Endothelial cell (in vitro differentiated cells): ENCODE measurements at regions not wholly inside any gene's neighbourhood (a gene's known extent, or its start where the extent isn't known, plus 50 kb on each side); places are given as distances from the start of the nearest gene placed in this dataset.

Source experiments
- DNase-seq: peaks from one replicate; pipeline ENCODE4 v3.0.0; 2021; ENCODE audit warnings: low spot score
- H3K27ac Mint-ChIP-seq: one replicate; pipeline ENCODE4 v1.8.0; 2021; ENCODE audit warnings: mixed read lengths, inconsistent platforms; ENCODE audit not compliant: unreplicated experiment
- H3K27me3 Mint-ChIP-seq: one replicate; pipeline ENCODE4 v1.8.0; 2021; ENCODE audit warnings: mild to moderate bottlenecking, moderate library complexity, mixed read lengths, inconsistent platforms; ENCODE audit not compliant: unreplicated experiment
- H3K36me3 Mint-ChIP-seq: one replicate; pipeline ENCODE4 v1.8.0; 2021; ENCODE audit warnings: mild to moderate bottlenecking, low read depth, mixed read lengths, inconsistent platforms; ENCODE audit not compliant: unreplicated experiment
- H3K4me1 Mint-ChIP-seq: one replicate; pipeline ENCODE4 v1.8.0; 2021; ENCODE audit warnings: mild to moderate bottlenecking, mixed read lengths, inconsistent platforms; ENCODE audit not compliant: unreplicated experiment
- H3K4me3 Mint-ChIP-seq: one replicate; pipeline ENCODE4 v1.8.0; 2021; ENCODE audit warnings: mild to moderate bottlenecking, mixed read lengths, inconsistent platforms; ENCODE audit not compliant: unreplicated experiment
- H3K9me3 Mint-ChIP-seq: one replicate; pipeline ENCODE4 v1.8.0; 2021; ENCODE audit warnings: mixed read lengths, inconsistent platforms; ENCODE audit not compliant: unreplicated experiment
- CTCF ChIP-seq: fragments of 200-600 bp; sonication (generic); IDR thresholded peaks from one replicate; pipeline ENCODE4 v1.5.0; 2021; ENCODE audit warnings: antibody characterized with exemption; ENCODE audit not compliant: unreplicated experiment

DNA sequence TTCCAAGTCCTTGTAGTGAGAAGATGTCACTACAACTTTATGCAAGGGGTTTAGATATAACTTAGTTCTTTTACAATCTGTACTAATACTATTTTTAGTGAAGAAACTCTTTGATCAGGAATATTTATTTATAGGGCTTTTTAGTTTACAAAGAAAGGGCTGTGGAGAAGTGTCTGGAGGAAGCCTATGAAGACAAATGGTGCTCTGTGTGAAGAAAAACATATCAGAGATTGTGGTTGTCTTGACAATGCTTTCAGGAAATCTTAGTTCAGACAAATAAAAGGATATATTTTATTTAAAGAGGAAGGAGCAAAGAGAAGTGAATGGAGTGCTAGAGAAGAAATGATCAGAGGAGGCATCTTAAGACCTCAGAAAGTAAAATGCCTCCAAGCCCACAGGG, 824.9 kb downstream of the DCDC2C start:
- no peak for DNase-seq
- Mint-ChIP-seq H3K27me3 (no peaks in the 10 kb centered on the region), H3K36me3 (no peaks in the 10 kb centered on the region), H3K4me3 (no peak overlapping the region), H3K27ac (no peak overlapping the region), H3K9me3 (peaks cover 11% of the 10 kb centered on the region), H3K4me1 (no peaks in the 10 kb centered on the region)
- TF ChIP-seq CTCF: no peak

- Mint-ChIP-seq H3K4me3 (no peak overlapping the region), H3K27ac (no peak overlapping the region), H3K4me1 (no peaks in the 10 kb centered on the region), H3K36me3 (no peaks in the 10 kb centered on the region), H3K27me3 (no peaks in the 10 kb centered on the region), H3K9me3 (peaks cover 11% of the 10 kb centered on the region)
- DNase-seq: no peak
- no peak for TF ChIP-seq CTCF
Observed at GRCh38 chr2:4528773-4529172, 825.4 kb downstream of the DCDC2C start.

DNA sequence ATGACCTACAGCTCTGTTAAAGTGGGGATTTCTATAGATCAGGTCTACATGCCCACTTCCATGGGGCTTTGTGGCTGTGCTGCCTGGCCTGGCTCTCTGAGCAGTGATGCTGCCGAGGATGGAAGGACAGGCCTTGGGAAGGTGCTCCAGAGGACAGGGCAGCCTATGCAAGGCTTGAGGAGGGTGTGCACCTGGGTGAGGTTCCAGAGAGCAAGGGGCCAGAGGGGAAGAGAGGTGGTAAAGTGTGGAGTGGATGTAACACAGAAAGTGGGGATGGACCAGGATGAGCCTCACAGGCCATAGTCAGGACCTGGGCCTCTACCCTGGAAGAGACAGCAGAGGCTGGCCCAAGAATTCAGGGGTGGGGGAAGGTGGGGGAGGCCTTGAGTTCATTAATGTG, 826.4 kb downstream of the DCDC2C start:
- Mint-ChIP-seq H3K4me3 (no peak overlapping the region), H3K27ac (no peak overlapping the region), H3K4me1 (no peaks in the 10 kb centered on the region), H3K36me3 (no peaks in the 10 kb centered on the region), H3K9me3 (peaks cover 11% of the 10 kb centered on the region), H3K27me3 (no peaks in the 10 kb centered on the region)
- DNase-seq: no peak
- TF ChIP-seq CTCF: no peak

DNA sequence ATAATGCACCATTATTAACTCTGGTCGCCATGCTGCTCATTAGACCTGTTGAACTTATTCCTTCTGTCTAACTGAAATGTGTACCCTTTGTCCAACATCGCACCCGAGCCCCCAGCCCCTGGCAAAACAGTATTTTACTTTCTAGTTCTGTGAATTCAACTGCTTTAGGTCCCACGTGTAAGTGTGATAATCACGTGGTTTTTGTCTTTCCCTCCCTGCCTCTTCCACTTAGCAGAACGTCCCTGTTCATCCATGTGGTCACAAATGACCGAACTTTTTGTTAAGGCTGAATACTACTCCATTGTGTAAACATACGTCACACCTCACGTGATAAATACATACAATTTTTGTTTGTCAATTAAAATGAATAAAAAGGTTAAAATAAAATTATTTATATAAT, 826.9 kb downstream of the DCDC2C start:
- Mint-ChIP-seq H3K9me3 (peaks cover 11% of the 10 kb centered on the region), H3K4me3 (no peak overlapping the region), H3K27ac (no peak overlapping the region), H3K36me3 (no peaks in the 10 kb centered on the region), H3K4me1 (no peaks in the 10 kb centered on the region), H3K27me3 (no peaks in the 10 kb centered on the region)
- no peak for TF ChIP-seq CTCF
- DNase-seq: no peak

DNA sequence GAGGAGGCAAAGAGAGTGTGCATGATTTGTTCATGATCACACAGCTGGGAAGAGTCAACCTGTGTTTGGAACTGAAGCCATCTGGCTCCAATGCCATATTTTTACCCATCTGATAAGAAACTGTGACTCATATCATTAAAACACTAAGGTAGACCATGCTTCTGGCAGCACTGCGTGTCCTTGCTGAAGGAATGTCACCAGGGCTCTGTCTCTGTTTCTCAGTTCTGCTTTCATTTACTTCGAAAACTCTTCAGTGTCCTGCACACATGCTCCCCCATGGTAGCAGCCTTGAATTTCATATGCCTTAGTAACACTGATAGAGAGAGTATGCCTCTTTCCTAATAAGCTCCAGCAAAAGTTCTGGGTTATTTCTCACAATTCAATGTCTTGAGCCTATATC, 830.4 kb downstream of the DCDC2C start:
- DNase-seq: no peak
- Mint-ChIP-seq H3K36me3 (no peaks in the 10 kb centered on the region), H3K9me3 (peaks cover 11% of the 10 kb centered on the region), H3K27me3 (no peaks in the 10 kb centered on the region), H3K4me1 (no peaks in the 10 kb centered on the region), H3K4me3 (no peak overlapping the region), H3K27ac (no peak overlapping the region)
- TF ChIP-seq CTCF: no peak
